ENCODE measurements at regions not wholly inside any gene's neighbourhood (a gene's known extent, or its start where the extent isn't known, plus 50 kb on each side); places are given as distances from the start of the nearest gene placed in this dataset.

- no peak for TF ChIP-seq CTCF (conservative IDR thresholded peaks at IDR 0.05 in 1 of 2, IDR thresholded peaks at IDR 0.05 in 1 of 2; ENCODE audit: low read depth in 1 of 2, low read length in 2 of 2)
- no peak for TF ChIP-seq EZH2 (IDR thresholded peaks at IDR 0.05; ENCODE audit: low read length, missing control alignments)
Observed at GRCh38 chr20:22773344-22773743, 189.0 kb upstream of the FOXA2 start.
